ENCODE measurements at regions not wholly inside any gene's neighbourhood (a gene's known extent, or its start where the extent isn't known, plus 50 kb on each side); places are given as distances from the start of the nearest gene placed in this dataset.
"Not testable (repeated sequence)": the region's sequence is repeated elsewhere in the genome, so short reads cannot be mapped to it uniquely, and the experiment has no call there.

GRCh38 chr10:6811153-6811552 lies 231.1 kb upstream of the PRKCQ start:
- in situ Hi-C loops (cut with HindIII; ENCODE audit: low pct_ligation_motif_present, low pct_unique_long_range_greater_than_20kb, low sequenced_read_pairs): no loop called here
- no peak for DNase-seq

- DNase-seq: no peak
- in situ Hi-C loops (cut with HindIII; ENCODE audit: low pct_ligation_motif_present, low pct_unique_long_range_greater_than_20kb, low sequenced_read_pairs): no loop called here
Observed at GRCh38 chr10:6803427-6803783, 223.3 kb upstream of the PRKCQ start.

GRCh38 chr10:6802759-6803426 lies 222.8 kb upstream of the PRKCQ start:
- DNase-seq: no peak
- in situ Hi-C loops (cut with HindIII; ENCODE audit: low pct_ligation_motif_present, low pct_unique_long_range_greater_than_20kb, low sequenced_read_pairs): no loop called here

GRCh38 chr10:6796231-6796630 lies 216.2 kb upstream of the PRKCQ start:
- in situ Hi-C loops (cut with HindIII; ENCODE audit: low pct_ligation_motif_present, low pct_unique_long_range_greater_than_20kb, low sequenced_read_pairs): no loop called here
- DNase-seq: no peak

- no peak for DNase-seq
- in situ Hi-C loops (cut with HindIII; ENCODE audit: low pct_ligation_motif_present, low pct_unique_long_range_greater_than_20kb, low sequenced_read_pairs): no loop called here
Observed at GRCh38 chr10:6795541-6795940, 215.5 kb upstream of the PRKCQ start.

- DNase-seq; in situ Hi-C loops (cut with HindIII; ENCODE audit: low pct_ligation_motif_present, low pct_unique_long_range_greater_than_20kb, low sequenced_read_pairs): not testable (repeated sequence)
Observed at GRCh38 chr10:6794841-6795240, 214.8 kb upstream of the PRKCQ start.

- no peak for DNase-seq
- in situ Hi-C loops (cut with HindIII; ENCODE audit: low pct_ligation_motif_present, low pct_unique_long_range_greater_than_20kb, low sequenced_read_pairs): no loop called here
Observed at GRCh38 chr10:6794441-6794840, 214.4 kb upstream of the PRKCQ start.

- no peak for DNase-seq
- in situ Hi-C loops (cut with HindIII; ENCODE audit: low pct_ligation_motif_present, low pct_unique_long_range_greater_than_20kb, low sequenced_read_pairs): no loop called here
Observed at GRCh38 chr10:6788731-6789130, 208.7 kb upstream of the PRKCQ start.

GRCh38 chr10:6788231-6788630 lies 208.2 kb upstream of the PRKCQ start:
- no peak for DNase-seq
- in situ Hi-C loops (cut with HindIII; ENCODE audit: low pct_ligation_motif_present, low pct_unique_long_range_greater_than_20kb, low sequenced_read_pairs): no loop called here

GRCh38 chr10:6787718-6788117 lies 207.6 kb upstream of the PRKCQ start:
- in situ Hi-C loops (cut with HindIII; ENCODE audit: low pct_ligation_motif_present, low pct_unique_long_range_greater_than_20kb, low sequenced_read_pairs): no loop called here
- DNase-seq: no peak

GRCh38 chr10:6787091-6787490 lies 207.0 kb upstream of the PRKCQ start:
- in situ Hi-C loops (cut with HindIII; ENCODE audit: low pct_ligation_motif_present, low pct_unique_long_range_greater_than_20kb, low sequenced_read_pairs): no loop called here
- DNase-seq: no peak

GRCh38 chr10:6786579-6787031 lies 206.5 kb upstream of the PRKCQ start:
- in situ Hi-C loops (cut with HindIII; ENCODE audit: low pct_ligation_motif_present, low pct_unique_long_range_greater_than_20kb, low sequenced_read_pairs): no loop called here
- DNase-seq: no peak

- DNase-seq; in situ Hi-C loops (cut with HindIII; ENCODE audit: low pct_ligation_motif_present, low pct_unique_long_range_greater_than_20kb, low sequenced_read_pairs): not testable (repeated sequence)
Observed at GRCh38 chr10:6784429-6784828, 204.4 kb upstream of the PRKCQ start.

- in situ Hi-C loops (cut with HindIII; ENCODE audit: low pct_ligation_motif_present, low pct_unique_long_range_greater_than_20kb, low sequenced_read_pairs): no loop called here
- DNase-seq: no peak
Observed at GRCh38 chr10:6783471-6783870, 203.4 kb upstream of the PRKCQ start.

- DNase-seq: no peak
- in situ Hi-C loops (cut with HindIII; ENCODE audit: low pct_ligation_motif_present, low pct_unique_long_range_greater_than_20kb, low sequenced_read_pairs): no loop called here
Observed at GRCh38 chr10:6782378-6782777, 202.3 kb upstream of the PRKCQ start.

GRCh38 chr10:6781133-6781770 lies 201.2 kb upstream of the PRKCQ start:
- in situ Hi-C loops (cut with HindIII; ENCODE audit: low pct_ligation_motif_present, low pct_unique_long_range_greater_than_20kb, low sequenced_read_pairs): no loop called here
- no peak for DNase-seq

- in situ Hi-C loops (cut with HindIII; ENCODE audit: low pct_ligation_motif_present, low pct_unique_long_range_greater_than_20kb, low sequenced_read_pairs): no loop called here
- no peak for DNase-seq
Observed at GRCh38 chr10:6780008-6780677, 200.1 kb upstream of the PRKCQ start.

- in situ Hi-C loops (cut with HindIII; ENCODE audit: low pct_ligation_motif_present, low pct_unique_long_range_greater_than_20kb, low sequenced_read_pairs): no loop called here
- peak; percentile 75 for DNase-seq
Observed at GRCh38 chr10:6778992-6779701, 199.1 kb upstream of the PRKCQ start.

GRCh38 chr10:6776170-6776569 lies 196.1 kb upstream of the PRKCQ start:
- no peak for DNase-seq
- in situ Hi-C loops (cut with HindIII; ENCODE audit: low pct_ligation_motif_present, low pct_unique_long_range_greater_than_20kb, low sequenced_read_pairs): no loop called here
